Right kidney (tissue), 1 donor: ENCODE measurements at regions not wholly inside any gene's neighbourhood (a gene's known extent, or its start where the extent isn't known, plus 50 kb on each side); places are given as distances from the start of the nearest gene placed in this dataset.
A peak's percentile ranks its signal among the peaks of the same experiment; 100 is the strongest.

Source experiments
- DNase-seq: peaks from one replicate; pipeline ENCODE4 v3.0.0-alpha.2; 2016

DNA sequence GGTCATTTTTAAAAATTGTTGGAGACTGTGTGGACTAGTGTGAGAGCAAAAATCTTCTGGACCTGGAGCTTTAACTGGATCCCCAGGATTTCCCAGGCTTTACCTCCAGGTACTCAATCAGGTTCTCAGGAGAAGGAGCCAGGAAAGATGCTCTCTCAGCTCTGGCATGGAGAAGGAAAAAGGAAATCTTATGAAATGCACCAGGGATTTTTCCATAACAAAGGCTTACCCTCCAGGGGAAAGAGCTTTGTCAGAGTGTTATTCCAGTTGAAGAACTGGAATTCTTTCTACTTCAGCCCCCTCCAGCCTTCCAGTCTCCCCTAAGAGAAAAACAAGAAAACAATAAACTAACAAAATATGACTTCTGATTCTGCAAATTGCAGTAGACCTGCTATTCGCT, 436.7 kb upstream of the ANKRD30A start:
- DNase-seq = no peak

GRCh38 chr10:36683421-36683820, 442.0 kb upstream of the ANKRD30A start:
- DNase-seq = no peak

GRCh38 chr10:36681751-36682632, 443.4 kb upstream of the ANKRD30A start:
- DNase-seq = no peak

DNA sequence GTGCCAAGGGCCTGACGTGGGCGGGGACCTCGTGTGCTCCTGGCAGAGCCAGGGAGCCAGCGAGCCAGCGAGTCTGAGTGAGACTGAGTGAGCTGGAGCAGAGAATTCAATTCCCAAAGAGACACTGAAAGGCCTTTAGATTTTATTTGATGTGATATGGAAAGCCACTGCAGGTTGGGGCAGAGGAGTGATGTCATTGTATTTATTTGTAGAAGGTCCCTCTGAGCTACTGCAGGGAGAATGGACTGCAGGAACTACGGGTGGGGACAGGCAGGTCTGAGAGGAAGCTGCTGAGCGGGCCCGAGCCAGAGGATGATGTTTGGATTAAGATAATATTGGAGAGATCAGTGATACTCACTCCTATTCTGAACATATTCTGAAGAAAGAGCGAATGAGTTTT, 445.8 kb upstream of the ANKRD30A start:
- DNase-seq = no peak

DNA sequence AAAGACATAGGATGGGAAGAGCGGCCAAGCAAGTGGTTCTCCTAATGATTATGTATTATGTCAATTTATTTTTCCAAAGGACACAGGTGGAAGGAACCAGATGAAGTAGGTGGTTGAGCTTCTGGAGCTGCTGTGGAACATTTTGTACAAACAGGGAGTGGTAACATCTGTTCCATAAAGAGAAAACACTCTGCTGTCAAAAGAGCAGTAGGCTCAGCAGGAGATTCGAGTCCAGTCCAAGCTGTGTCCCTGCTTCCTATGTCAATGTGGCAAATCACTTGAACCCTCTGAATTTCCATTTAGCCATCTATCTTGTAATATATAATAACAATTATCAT, 448.0 kb upstream of the ANKRD30A start:
- DNase-seq = no peak

- DNase-seq = no peak
Measured at GRCh38 chr10:36676756-36677430, 448.5 kb upstream of the ANKRD30A start.

DNA sequence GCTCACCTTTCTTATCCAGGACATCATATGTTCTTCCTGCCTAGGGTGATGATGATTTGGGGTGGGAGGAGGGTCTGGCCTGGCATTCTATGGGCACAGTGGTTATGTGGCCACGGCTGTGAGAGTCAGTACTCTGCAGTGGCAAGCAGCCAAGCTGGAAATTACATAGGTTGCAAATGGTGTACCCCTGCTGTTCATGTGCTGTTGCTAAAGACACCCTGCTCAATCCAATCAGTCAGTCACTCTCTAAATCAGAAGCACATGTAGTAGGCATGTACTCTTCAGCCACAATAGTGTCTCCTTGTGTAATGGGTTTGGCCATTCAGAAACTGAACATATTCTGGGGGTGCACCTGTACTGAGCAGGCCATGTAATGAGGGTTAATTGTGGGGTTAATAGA, 449.1 kb upstream of the ANKRD30A start:
- no peak for DNase-seq

GRCh38 chr10:36675458-36675880, 449.9 kb upstream of the ANKRD30A start:
- DNase-seq = no peak

DNA sequence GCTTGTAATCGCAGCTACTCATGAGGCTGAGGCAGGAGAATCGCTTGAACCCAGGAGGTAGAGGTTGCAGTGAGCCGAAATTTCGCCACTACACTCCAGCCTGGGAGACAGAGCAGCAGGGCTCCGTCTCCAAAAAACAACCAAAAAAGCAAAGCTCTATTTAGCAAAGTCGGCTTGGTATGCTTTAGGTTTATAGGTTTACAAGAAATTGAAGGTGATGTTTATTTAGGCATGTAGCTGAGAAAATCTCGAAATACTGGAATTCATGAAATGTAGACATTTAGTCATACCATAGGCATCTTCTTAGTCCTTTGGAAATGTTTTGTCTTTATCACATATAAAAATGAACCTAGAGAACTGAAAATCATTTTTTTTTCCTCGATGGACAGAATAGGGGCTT, 453.8 kb upstream of the ANKRD30A start:
- DNase-seq = no peak

DNA sequence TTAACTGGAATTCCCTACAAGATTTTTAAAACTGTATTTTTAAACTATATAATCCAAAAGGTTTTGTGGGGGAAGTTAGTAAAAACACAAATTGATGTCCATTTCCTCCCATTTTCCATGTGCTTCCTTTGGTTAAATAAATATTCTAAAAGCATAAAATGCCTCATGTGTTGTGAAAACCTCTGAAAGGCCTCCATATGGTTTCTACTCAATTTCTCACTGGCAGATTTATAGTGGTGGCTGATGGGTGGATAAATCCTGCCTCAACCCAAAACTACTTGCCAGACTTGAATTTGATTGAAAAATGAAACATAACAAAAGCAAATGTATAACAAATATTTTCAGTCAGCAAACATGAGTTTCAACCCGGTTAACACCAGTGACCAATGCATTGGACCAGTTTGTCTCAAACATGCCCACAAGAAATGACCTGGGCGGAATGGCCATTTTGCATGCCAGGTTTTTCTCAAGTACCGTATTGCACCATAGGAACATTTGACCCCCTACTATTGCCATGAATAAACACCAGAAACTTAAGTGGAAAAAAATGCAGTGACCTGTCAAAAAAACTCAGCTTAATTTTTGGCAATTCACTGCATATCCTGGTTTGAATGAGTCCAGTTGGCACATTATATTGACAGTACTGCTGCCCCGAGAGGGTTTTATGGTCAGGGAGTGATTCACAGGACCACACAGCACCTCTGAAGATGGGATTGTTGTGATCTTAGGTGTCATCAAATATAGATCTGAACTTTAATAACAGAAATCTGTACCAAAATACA, 454.6 kb upstream of the ANKRD30A start:
- no peak for DNase-seq

- peak; percentile 17 for DNase-seq
Measured at GRCh38 chr10:36669615-36670352, 455.6 kb upstream of the ANKRD30A start.

DNA sequence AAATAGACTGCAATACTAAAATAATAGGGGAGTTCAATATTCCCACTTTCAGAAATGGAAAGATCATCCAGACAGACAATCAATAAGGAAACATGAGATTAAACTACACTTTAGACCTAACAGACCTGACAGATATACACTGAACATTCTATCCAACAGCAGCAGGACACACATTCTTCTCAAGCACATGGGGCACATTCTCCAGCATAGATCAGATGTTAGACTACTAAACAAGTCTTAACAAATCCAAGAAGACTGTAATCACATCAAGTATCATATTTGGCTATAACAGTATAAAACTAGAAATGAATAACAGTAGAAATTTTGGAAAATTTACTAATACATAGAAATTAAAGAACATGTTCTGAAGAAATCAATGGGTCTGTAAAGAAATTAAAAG, 458.9 kb upstream of the ANKRD30A start:
- DNase-seq = no peak

DNA sequence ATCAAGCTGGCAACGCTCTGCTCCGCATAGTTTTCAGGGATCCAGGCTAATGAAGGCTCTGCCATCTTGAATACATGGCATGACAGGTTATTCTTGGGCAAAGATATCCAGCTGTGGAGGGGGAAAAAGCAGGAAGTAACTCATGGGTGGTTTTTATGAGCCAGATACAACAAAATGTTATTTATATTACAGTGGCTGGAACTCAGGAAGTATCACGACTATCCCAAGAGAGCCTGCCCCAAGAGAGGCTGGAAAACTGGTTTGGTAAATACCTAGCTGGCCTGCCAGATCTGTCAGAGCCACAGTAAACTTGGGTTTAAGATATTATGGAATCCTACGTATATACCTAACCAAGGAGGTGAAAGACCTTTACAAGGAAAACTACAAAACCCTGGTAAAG, 462.8 kb upstream of the ANKRD30A start:
- no peak for DNase-seq

- DNase-seq = no peak
Measured at GRCh38 chr10:36650274-36650673, 475.1 kb upstream of the ANKRD30A start.

- DNase-seq = no peak
Measured at GRCh38 chr10:36647540-36647939, 477.9 kb upstream of the ANKRD30A start.

- no peak for DNase-seq
Measured at GRCh38 chr10:36640626-36641025, 484.8 kb upstream of the ANKRD30A start.

- DNase-seq = no peak
Measured at GRCh38 chr10:36638462-36639155, 486.8 kb upstream of the ANKRD30A start.

DNA sequence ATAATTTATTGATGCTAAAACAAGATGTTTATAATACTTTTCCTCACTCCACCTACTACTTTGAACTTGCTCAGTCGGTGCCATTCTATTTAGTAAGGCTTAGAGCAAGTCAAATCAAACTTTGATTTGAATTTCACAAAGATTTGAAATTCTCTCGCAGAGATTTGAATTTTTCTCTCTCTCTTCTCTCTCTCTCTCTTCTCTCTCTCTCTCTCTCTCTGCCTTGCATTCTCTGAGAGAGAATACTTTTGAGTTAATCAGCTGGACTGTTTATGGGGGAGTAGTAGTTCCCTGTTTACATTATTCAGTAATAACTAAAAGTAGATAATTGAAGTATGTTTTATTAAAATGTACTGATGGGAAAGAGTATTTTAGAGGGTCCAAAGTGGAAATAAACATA, 488.5 kb upstream of the ANKRD30A start:
- no peak for DNase-seq

GRCh38 chr10:36636285-36636839, 489.0 kb upstream of the ANKRD30A start:
- no peak for DNase-seq

- DNase-seq = no peak
Measured at GRCh38 chr10:36634916-36635315, 490.5 kb upstream of the ANKRD30A start.

DNA sequence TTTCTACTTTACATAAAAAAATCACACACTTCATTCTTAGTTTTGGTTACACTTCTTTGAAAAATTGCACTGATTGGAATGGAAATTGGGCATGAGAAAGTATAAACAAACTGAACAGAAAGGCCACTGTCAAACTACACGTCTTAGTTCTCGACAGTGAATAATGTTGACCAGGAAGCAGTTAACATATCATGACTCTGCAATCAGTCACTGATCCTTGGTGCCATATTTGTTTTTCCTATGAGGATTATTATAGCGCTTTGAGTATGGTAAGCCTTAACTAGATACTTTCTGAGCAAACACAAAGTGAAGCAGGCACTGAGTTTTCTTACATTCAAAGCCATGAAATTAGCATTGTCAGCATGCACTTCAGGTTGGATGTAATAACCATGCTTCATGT, 495.1 kb upstream of the ANKRD30A start:
- DNase-seq = no peak

GRCh38 chr10:36629476-36629875, 495.9 kb upstream of the ANKRD30A start:
- DNase-seq = no peak
